HPDE6-E6E7 (cell line): ENCODE measurements at regions not wholly inside any gene's neighbourhood (a gene's known extent, or its start where the extent isn't known, plus 50 kb on each side); places are given as distances from the start of the nearest gene placed in this dataset.
A peak's percentile ranks its signal among the peaks of the same experiment; 100 is the strongest.

Experiments used
- DNase-seq: peaks from one replicate; pipeline ENCODE4 v3.0.0; 2011; ENCODE audit warnings: missing footprints; ENCODE audit errors: extremely low spot score

- no peak for DNase-seq
Measured at GRCh38 chr2:18723219-18723618, 133.8 kb upstream of the NT5C1B start.

DNA sequence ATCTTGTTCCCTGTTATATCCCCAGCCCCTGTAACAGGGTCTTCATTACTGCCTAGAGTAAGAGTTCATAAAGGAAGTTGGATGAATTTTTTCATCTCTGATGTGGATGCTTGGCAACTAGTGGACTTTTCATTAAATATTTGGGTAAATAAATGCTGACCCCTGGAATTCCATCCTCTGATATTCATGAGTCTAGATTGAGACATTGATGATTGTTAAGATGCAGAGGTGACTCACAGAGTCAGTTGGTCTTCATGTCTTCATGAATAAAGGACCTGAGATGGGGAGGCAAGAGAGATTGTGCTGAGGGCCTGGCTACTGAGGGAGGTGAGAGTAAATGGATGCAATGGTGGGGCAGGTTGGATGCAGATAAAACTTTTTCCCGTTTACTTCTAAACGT lies 132.7 kb upstream of the NT5C1B start:
- DNase-seq: no peak

DNA sequence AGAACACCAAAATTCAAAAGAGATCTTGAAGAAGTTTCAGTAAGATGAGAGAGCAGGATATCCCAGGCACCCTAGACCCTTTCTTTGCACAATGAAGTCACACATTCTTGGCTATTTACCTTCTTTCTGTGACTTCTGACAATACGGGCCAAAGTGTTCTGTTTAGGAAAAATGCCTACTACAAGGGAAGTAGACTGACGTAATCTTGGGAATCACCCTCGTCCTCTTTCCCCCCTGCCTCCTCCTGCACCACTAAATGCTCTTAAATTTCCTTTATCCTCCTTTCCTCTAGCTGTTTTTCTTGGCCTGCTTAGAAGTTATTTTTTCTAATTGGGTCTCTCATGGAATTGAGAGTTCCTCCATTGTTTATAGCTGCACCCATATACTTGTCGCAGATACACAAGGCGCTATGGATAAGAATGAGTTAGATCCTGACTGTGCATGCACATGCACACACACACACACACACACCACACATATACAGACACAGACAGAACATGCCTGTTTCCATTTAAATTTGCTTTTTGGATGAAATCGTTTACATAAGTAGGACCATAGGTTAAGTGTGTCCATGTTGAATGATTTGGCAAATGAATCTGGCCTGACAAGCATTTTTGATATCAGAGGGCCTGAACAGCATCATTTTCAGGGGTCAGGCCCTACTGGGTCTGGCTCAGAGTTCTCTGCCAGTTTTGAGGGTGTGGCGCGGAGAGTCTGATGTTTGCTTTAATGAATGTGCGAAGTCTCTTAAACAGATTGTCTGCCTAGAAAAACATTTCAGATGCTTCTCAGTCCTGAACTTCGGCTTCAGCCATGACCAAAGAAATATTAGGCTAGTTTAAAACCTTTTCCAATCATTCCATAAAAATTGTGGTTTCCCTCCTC lies 131.9 kb upstream of the NT5C1B start:
- no peak for DNase-seq

GRCh38 chr2:18719978-18720775 lies 130.8 kb upstream of the NT5C1B start:
- peak; percentile 22 for DNase-seq

DNA sequence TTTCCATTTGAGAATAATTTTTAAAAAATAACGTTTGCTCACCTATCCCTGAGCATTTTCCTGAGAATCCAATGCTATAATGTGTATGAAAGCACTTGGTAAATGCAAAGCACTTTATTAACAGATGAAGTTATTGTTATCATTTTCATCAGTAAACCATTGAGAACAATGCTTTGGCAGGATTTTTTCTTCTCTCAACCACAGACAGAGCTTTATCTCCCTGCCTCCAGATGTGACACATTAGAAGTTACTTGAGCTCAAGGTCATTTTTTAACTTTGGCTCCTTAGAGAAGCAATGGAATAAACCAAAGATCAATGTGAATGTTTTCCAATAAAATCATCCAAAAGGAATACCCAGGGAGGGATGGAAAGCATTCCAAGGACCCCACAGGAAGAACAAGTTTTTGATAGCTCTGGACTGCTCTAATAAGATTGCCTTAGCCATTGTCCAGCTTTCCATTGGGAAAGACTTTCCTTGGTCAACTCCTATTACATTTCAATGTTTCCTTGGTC lies 118.9 kb upstream of the NT5C1B start:
- DNase-seq: no peak

GRCh38 chr2:18706001-18706400 lies 116.6 kb upstream of the NT5C1B start:
- no peak for DNase-seq

- no peak for DNase-seq
Measured at GRCh38 chr2:18704276-18704675, 114.9 kb upstream of the NT5C1B start.

DNA sequence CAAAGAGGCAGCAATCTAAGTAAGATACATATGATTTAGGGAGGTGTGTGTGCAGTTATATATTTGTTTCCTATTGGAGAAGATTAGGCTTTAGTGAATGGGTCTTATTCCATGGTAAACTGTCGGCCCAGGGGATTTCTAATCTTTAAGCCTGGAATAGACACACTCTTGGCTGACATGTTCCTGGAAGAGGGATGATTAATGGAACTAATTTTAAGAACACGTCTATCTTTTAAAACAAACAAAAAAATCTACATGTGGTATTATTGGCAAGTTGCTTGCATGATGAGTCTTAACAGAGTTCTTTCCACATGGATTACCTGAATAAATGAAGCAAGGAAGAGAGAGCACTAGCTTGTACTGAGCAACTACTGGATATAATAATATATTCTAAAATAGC lies 114.2 kb upstream of the NT5C1B start:
- DNase-seq: no peak

GRCh38 chr2:18701981-18702380 lies 112.6 kb upstream of the NT5C1B start:
- no peak for DNase-seq

DNA sequence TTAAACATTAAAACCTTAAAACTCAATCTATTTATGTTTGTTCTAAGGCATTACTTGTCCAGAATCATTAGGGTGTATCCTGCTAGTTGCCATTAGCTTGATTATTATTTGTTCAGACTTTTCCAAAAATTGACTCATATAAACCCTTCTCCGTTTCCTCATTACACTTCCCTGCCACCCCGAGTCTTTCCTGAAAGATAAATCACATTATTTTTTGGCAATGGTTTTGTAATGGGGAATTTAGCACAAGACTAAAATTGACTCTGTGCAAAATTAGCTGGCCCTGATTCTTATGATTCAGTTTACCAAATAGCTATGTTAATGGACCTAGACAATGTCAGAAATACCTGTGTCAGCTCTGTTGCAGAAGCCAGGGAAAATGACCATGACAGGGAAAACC lies 112.2 kb upstream of the NT5C1B start:
- no peak for DNase-seq

GRCh38 chr2:18690342-18690741 lies 101.0 kb upstream of the NT5C1B start:
- no peak for DNase-seq

GRCh38 chr2:18684206-18685038 lies 95.1 kb upstream of the NT5C1B start:
- no peak for DNase-seq

DNA sequence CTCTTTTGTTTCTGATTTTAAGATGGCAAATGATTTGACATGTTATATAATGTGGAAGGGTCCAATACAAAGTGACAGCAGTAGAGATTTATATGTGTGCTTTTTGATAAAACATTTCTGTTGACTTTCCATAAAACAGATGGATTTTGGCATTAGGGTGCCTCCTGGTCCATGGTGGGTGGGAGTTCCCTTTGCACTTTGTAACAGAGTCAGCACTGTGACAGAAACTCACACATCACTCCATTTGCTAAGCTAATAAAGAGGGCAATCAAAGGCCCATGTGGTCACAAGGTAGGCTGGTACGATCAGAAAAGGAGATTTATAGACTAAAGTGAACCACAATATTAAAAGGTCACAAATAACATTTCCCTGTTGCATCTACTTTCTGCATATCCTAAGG lies 93.3 kb upstream of the NT5C1B start:
- DNase-seq: no peak

DNA sequence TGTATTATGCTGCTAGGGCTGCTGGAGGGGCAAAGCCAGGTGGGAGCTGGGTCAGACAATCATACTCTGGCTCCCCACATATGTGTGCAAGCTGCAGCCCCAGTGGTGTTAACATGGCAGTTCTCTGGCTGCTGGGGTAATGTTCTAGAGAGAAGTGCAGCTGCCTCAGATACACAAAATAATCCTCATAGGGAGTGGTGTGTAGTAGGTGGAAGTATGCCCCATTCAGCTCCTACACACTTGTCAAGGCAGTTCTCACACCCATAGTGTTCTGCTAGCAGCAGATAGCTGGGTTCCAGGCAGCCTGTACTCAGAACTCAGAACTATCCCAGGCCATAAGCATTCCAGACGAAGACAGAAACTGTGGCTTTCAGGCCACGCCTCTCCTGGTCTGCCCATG lies 87.9 kb upstream of the NT5C1B start:
- DNase-seq: no peak

DNA sequence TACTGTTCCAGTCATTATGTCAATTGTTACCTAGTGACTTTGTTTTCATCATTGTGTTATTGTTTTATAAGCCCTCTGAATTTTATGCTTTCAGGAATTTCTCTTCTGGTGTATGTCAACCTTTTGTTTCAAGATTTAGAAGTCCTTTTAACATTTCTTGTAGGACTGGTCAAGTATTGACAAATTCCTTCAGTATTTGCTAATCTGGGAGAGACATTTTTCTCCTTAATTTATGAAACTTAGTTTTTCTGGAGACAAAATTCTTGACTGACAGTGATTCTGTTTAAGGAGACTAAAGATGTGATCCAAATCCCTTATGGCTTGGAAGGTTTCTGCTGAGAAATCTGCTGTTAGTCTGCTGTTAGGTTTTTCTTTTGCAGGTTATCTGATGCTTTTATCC lies 84.9 kb upstream of the NT5C1B start:
- no peak for DNase-seq

- DNase-seq: no peak
Measured at GRCh38 chr2:18671363-18671762, 82.0 kb upstream of the NT5C1B start.

DNA sequence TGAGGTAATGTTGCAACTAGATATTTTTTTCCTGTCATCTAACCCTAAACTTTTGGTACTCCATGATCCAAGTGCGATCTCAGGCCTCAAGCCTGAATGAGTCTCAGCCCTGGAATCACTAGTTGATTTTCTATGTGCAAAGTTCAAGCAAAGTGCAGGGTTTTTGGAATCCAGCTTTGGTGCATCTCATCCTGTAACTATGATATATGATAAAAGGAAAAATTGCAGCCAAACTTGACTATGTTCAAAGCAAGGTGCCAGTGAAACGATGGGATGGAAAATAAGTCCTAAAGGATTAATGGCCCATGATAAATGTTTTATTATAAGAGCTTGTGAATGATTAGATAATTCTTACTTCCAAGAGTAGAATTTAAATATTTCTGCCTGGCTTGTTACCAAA lies 78.9 kb upstream of the NT5C1B start:
- no peak for DNase-seq

- DNase-seq: no peak
Measured at GRCh38 chr2:18664421-18664820, 75.1 kb upstream of the NT5C1B start.

- no peak for DNase-seq
Measured at GRCh38 chr2:18663861-18664260, 74.5 kb upstream of the NT5C1B start.

DNA sequence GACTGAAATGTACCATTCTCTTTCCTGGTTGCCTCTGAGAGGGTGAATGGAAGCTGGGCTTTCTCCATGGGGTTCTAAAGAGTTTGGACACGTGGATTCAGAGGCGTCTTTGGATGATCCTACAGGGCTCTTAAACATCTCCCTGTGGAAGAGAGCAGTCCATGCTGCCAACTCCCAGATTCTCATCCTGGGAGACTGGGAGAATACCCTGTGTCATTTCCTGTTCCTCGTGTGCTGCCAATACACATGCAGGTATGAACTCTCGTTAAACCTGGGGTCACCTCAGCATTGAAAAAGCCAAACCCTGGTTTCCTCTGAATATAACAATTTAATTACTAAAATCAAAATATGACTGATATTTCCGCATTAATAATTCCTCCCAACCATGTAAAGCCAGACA lies 73.3 kb upstream of the NT5C1B start:
- no peak for DNase-seq

- no peak for DNase-seq
Measured at GRCh38 chr2:18659915-18660314, 70.5 kb upstream of the NT5C1B start.

GRCh38 chr2:18656048-18656447 lies 66.7 kb upstream of the NT5C1B start:
- DNase-seq: no peak
